Thyroid gland (tissue), 4 donors: ENCODE measurements at regions not wholly inside any gene's neighbourhood (a gene's known extent, or its start where the extent isn't known, plus 50 kb on each side); places are given as distances from the start of the nearest gene placed in this dataset.

Source experiments
- POLR2A ChIP-seq, 2 donors: fragments of 450-650 bp; IDR thresholded peaks; one replicate each; pipeline ENCODE4 v1.6.1; 2017; ENCODE audit warnings: antibody characterized with exemption in 2 of 2, mild to moderate bottlenecking in 2 of 2, moderate library complexity in 1 of 2
- TF ChIP-seq, protein P1 (sequence below), 6 experiments: fragments of 200-600 bp in 3 of 6; fragments of 450-650 bp in 3 of 6; sonication (generic) in 3 of 6; IDR thresholded peaks; one replicate each; pipeline ENCODE4 v1.5.1; 2016 to 2019; ENCODE audit warnings: antibody characterized with exemption in 6 of 6, mild to moderate bottlenecking in 2 of 6, inconsistent platforms in 1 of 6, moderate library complexity in 1 of 6

DNA sequence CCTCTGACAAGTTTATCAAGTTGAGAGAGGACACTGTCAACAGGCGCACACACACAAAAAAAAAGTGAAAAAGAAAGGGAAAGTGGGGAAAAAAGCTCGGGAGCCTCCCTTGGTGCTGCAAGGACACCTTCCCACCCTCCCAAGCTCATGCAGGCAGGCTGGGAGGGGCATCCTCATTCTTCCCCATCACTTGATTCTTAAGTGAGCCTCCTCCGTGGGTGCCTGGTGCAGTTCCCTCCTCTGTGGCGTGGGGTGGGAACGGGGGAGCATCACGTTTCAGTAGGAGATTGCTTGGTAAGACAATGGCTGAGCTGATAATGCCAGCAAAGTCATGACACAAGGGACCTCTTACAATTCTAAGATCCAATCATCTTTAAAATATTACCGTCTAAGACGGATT, 108.8 kb downstream of the NXPE2 start:
- TF ChIP-seq, protein P1, sequence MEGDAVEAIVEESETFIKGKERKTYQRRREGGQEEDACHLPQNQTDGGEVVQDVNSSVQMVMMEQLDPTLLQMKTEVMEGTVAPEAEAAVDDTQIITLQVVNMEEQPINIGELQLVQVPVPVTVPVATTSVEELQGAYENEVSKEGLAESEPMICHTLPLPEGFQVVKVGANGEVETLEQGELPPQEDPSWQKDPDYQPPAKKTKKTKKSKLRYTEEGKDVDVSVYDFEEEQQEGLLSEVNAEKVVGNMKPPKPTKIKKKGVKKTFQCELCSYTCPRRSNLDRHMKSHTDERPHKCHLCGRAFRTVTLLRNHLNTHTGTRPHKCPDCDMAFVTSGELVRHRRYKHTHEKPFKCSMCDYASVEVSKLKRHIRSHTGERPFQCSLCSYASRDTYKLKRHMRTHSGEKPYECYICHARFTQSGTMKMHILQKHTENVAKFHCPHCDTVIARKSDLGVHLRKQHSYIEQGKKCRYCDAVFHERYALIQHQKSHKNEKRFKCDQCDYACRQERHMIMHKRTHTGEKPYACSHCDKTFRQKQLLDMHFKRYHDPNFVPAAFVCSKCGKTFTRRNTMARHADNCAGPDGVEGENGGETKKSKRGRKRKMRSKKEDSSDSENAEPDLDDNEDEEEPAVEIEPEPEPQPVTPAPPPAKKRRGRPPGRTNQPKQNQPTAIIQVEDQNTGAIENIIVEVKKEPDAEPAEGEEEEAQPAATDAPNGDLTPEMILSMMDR (IDR thresholded peaks at IDR 0.05) = no peak
- TF ChIP-seq POLR2A (IDR thresholded peaks at IDR 0.05) = no peak
